ENCODE measurements at regions not wholly inside any gene's neighbourhood (a gene's known extent, or its start where the extent isn't known, plus 50 kb on each side); places are given as distances from the start of the nearest gene placed in this dataset.

DNA sequence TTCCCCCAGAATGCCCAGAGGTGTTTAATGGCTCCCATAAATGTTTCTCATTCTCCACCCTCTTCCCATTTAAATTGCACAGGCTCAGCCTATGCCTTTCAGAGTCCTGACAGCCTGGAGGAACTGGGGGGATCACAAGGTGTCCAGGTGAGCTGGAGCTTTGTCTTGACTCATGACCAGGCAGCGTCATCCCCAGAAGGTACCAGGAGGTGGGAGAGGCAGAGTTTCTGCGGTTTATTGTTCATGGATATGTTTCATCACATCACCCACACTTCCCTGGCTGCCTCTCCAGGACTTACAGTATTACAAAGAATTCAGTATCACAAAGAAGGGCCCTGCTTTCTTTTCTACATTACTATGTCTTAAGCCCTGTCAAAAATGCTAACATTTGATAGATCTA lies 103.2 kb upstream of the GALNT18 start:
- TF ChIP-seq, protein P1, sequence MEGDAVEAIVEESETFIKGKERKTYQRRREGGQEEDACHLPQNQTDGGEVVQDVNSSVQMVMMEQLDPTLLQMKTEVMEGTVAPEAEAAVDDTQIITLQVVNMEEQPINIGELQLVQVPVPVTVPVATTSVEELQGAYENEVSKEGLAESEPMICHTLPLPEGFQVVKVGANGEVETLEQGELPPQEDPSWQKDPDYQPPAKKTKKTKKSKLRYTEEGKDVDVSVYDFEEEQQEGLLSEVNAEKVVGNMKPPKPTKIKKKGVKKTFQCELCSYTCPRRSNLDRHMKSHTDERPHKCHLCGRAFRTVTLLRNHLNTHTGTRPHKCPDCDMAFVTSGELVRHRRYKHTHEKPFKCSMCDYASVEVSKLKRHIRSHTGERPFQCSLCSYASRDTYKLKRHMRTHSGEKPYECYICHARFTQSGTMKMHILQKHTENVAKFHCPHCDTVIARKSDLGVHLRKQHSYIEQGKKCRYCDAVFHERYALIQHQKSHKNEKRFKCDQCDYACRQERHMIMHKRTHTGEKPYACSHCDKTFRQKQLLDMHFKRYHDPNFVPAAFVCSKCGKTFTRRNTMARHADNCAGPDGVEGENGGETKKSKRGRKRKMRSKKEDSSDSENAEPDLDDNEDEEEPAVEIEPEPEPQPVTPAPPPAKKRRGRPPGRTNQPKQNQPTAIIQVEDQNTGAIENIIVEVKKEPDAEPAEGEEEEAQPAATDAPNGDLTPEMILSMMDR (IDR thresholded peaks at IDR 0.05): no peak
- no peak for TF ChIP-seq POLR2A (IDR thresholded peaks at IDR 0.05)

All from uterus (tissue), 2 donors.